HL-60 (cell line): ENCODE measurements at regions not wholly inside any gene's neighbourhood (a gene's known extent, or its start where the extent isn't known, plus 50 kb on each side); places are given as distances from the start of the nearest gene placed in this dataset.

Experiments used
- DNase-seq, 2 experiments: peaks; one replicate each; pipeline ENCODE4 v3.0.0-alpha.2; 2010 to 2020; ENCODE audit warnings: low read depth in 1 of 2, low spot score in 1 of 2
- H3K27ac ChIP-seq: fragments of 250-450 bp; sonication (Bioruptor Pico); replicated peaks from 2 replicates; pipeline ENCODE4 v1.5.1; 2020; ENCODE audit warnings: mild to moderate bottlenecking, moderate library complexity
- H3K27me3 ChIP-seq: fragments of 250-450 bp; sonication (Bioruptor Pico); 2 replicates; pipeline ENCODE4 v1.5.1; 2021; ENCODE audit warnings: mild to moderate bottlenecking, moderate library complexity; ENCODE audit not compliant: insufficient read depth, poor library complexity, severe bottlenecking
- H3K4me3 ChIP-seq: replicated peaks from 2 replicates; pipeline ENCODE4 v1.5.1; 2011; ENCODE audit warnings: mild to moderate bottlenecking, control low read depth, low read length; ENCODE audit not compliant: insufficient read depth
- CTCF ChIP-seq: IDR thresholded peaks from one replicate; pipeline ENCODE4 v1.5.1; 2011; ENCODE audit warnings: low read length, control low read depth, inconsistent platforms; ENCODE audit not compliant: insufficient read depth
- GABPA ChIP-seq: IDR thresholded peaks from 2 replicates; pipeline ENCODE4 v1.6.1; 2012; ENCODE audit warnings: low read depth
- POLR2AphosphoS5 ChIP-seq: IDR thresholded peaks from 2 replicates; pipeline ENCODE4 v1.6.1; 2012; ENCODE audit warnings: low read depth
- SPI1 ChIP-seq: IDR thresholded peaks from 2 replicates; pipeline ENCODE4 v1.6.1; 2012; ENCODE audit warnings: low read depth, mild to moderate bottlenecking, borderline replicate concordance

- no peak overlapping the region for H3K4me3 ChIP-seq
- DNase-seq, result no peak
- no peak overlapping the region for H3K27ac ChIP-seq
- H3K27me3 ChIP-seq, result no peaks in the 10 kb centered on the region
- no peak for TF ChIP-seq POLR2AphosphoS5
- no peak for TF ChIP-seq SPI1
- TF ChIP-seq GABPA, result no peak
- TF ChIP-seq CTCF, result no peak
These were observed 50.3 kb upstream of the LINC01488 start for GRCh38 chr11:69431136-69431535.
